Central memory CD4-positive, alpha-beta T cell (primary cell): ENCODE measurements at regions not wholly inside any gene's neighbourhood (a gene's known extent, or its start where the extent isn't known, plus 50 kb on each side); places are given as distances from the start of the nearest gene placed in this dataset.
"Not testable (repeated sequence)": the region's sequence is repeated elsewhere in the genome, so short reads cannot be mapped to it uniquely, and the experiment has no call there.

Source experiments
- DNase-seq: peaks from one replicate; pipeline ENCODE4 v3.0.0; 2022

GRCh38 chr6:137625100-137625661, 131.0 kb upstream of the OLIG3 start:
- DNase-seq, result no peak

- DNase-seq, result no peak
Measured at GRCh38 chr6:137625808-137626207, 131.6 kb upstream of the OLIG3 start.

GRCh38 chr6:137630666-137631065, 136.5 kb upstream of the OLIG3 start:
- no peak for DNase-seq

GRCh38 chr6:137631323-137631722, 137.1 kb upstream of the OLIG3 start:
- no peak for DNase-seq

GRCh38 chr6:137634177-137634576, 140.0 kb upstream of the OLIG3 start:
- DNase-seq, result not testable (repeated sequence)

GRCh38 chr6:137637121-137637520, 142.9 kb upstream of the OLIG3 start:
- no peak for DNase-seq

- DNase-seq, result no peak
Measured at GRCh38 chr6:137638926-137639706, 144.9 kb upstream of the OLIG3 start.

GRCh38 chr6:137640086-137640485, 145.9 kb upstream of the OLIG3 start:
- DNase-seq, result no peak

GRCh38 chr6:137641474-137642077, 147.4 kb upstream of the OLIG3 start:
- peak; percentile 55 for DNase-seq

GRCh38 chr6:137643210-137643609, 149.0 kb upstream of the OLIG3 start:
- DNase-seq, result not testable (repeated sequence)

- DNase-seq, result not testable (repeated sequence)
Measured at GRCh38 chr6:137643644-137644043, 149.4 kb upstream of the OLIG3 start.

GRCh38 chr6:137645850-137646249, 151.7 kb upstream of the OLIG3 start:
- DNase-seq, result no peak

- DNase-seq, result no peak
Measured at GRCh38 chr6:137646484-137646883, 152.3 kb upstream of the OLIG3 start.

- no peak for DNase-seq
Measured at GRCh38 chr6:137647762-137648447, 153.7 kb upstream of the OLIG3 start.

GRCh38 chr6:137650720-137651119, 156.5 kb upstream of the OLIG3 start:
- DNase-seq, result no peak

- DNase-seq, result no peak
Measured at GRCh38 chr6:137651178-137651577, 157.0 kb upstream of the OLIG3 start.

GRCh38 chr6:137651591-137652335, 157.6 kb upstream of the OLIG3 start:
- no peak for DNase-seq

- no peak for DNase-seq
Measured at GRCh38 chr6:137652961-137653705, 158.9 kb upstream of the OLIG3 start.

GRCh38 chr6:137653706-137654059, 159.5 kb upstream of the OLIG3 start:
- DNase-seq, result no peak

GRCh38 chr6:137654365-137654981, 160.3 kb upstream of the OLIG3 start:
- DNase-seq, result no peak

- DNase-seq, result no peak
Measured at GRCh38 chr6:137655291-137655690, 161.1 kb upstream of the OLIG3 start.

GRCh38 chr6:137656735-137657134, 162.5 kb upstream of the OLIG3 start:
- DNase-seq, result no peak
